Neural progenitor cell (in vitro differentiated cells): ENCODE measurements at regions not wholly inside any gene's neighbourhood (a gene's known extent, or its start where the extent isn't known, plus 50 kb on each side); places are given as distances from the start of the nearest gene placed in this dataset.

Experiments
- DNase-seq: peaks from one replicate; pipeline ENCODE4 v3.0.0-alpha.2; 2016; ENCODE audit warnings: low spot score
- H2AFZ ChIP-seq: fragments of 200-600 bp; sonication (generic); replicated peaks from 2 replicates; pipeline ENCODE4 v1.6.1; 2016; ENCODE audit warnings: antibody characterized with exemption
- H3F3A ChIP-seq: fragments of 200-600 bp; sonication (generic); 2 replicates; pipeline ENCODE4 v1.6.1; 2016; ENCODE audit warnings: antibody characterized with exemption, low read depth
- H3K27ac ChIP-seq: fragments of 200-600 bp; sonication (generic); 2 replicates; pipeline ENCODE4 v1.5.1; 2016; ENCODE audit warnings: mild to moderate bottlenecking
- H3K27me3 ChIP-seq: fragments of 200-600 bp; sonication (generic); 2 replicates; pipeline ENCODE4 v1.6.1; 2016; ENCODE audit warnings: mild to moderate bottlenecking, moderate library complexity
- H3K36me3 ChIP-seq: fragments of 200-600 bp; sonication (generic); 2 replicates; pipeline ENCODE4 v1.5.1; 2016
- H3K4me1 ChIP-seq: fragments of 200-600 bp; sonication (generic); 2 replicates; pipeline ENCODE4 v1.6.1; 2016; ENCODE audit warnings: mixed run types
- H3K4me2 ChIP-seq: fragments of 200-600 bp; sonication (generic); 2 replicates; pipeline ENCODE4 v1.6.1; 2016
- H3K4me3 ChIP-seq: fragments of 200-600 bp; sonication (generic); 2 replicates; pipeline ENCODE4 v1.5.1; 2016
- H3K79me2 ChIP-seq: fragments of 200-600 bp; sonication (generic); 2 replicates; pipeline ENCODE4 v1.6.1; 2016; ENCODE audit warnings: low read depth
- H3K9ac ChIP-seq: fragments of 200-600 bp; sonication (generic); 2 replicates; pipeline ENCODE4 v1.6.1; 2016
- H3K9me3 ChIP-seq: fragments of 200-600 bp; sonication (generic); 2 replicates; pipeline ENCODE4 v1.5.1; 2016; ENCODE audit warnings: low read depth
- H4K20me1 ChIP-seq: fragments of 200-600 bp; sonication (generic); 2 replicates; pipeline ENCODE4 v1.6.1; 2016; ENCODE audit warnings: low read depth
- H3K27ac Mint-ChIP-seq: 3 replicates; pipeline ENCODE4 v1.8.0; 2021; ENCODE audit warnings: mixed read lengths
- H3K27me3 Mint-ChIP-seq: 2 replicates; pipeline ENCODE4 v1.8.0; 2022; ENCODE audit warnings: low read depth, mild to moderate bottlenecking, inconsistent platforms, moderate library complexity, mixed read lengths; ENCODE audit not compliant: insufficient read depth
- H3K36me3 Mint-ChIP-seq: 3 replicates; pipeline ENCODE4 v1.8.0; 2021; ENCODE audit warnings: mixed read lengths
- H3K4me1 Mint-ChIP-seq: 3 replicates; pipeline ENCODE4 v1.8.0; 2021; ENCODE audit warnings: mixed read lengths
- H3K4me3 Mint-ChIP-seq: 3 replicates; pipeline ENCODE4 v1.8.0; 2021; ENCODE audit warnings: mild to moderate bottlenecking, moderate library complexity, mixed read lengths
- H3K9me3 Mint-ChIP-seq: 3 replicates; pipeline ENCODE4 v1.8.0; 2020; ENCODE audit warnings: mixed read lengths
- EZH2 ChIP-seq: fragments of 200-600 bp; sonication (generic); IDR thresholded peaks from 2 replicates; pipeline ENCODE4 v1.6.1; 2017; ENCODE audit warnings: antibody characterized with exemption, mild to moderate bottlenecking, moderate library complexity
- EZH2phosphoT487 ChIP-seq: fragments of 200-600 bp; sonication (generic); IDR thresholded peaks from 2 replicates; pipeline ENCODE4 v1.6.1; 2017; ENCODE audit warnings: antibody characterized with exemption
- TF ChIP-seq, protein P1 (sequence below): fragments of 200-600 bp; sonication (generic); IDR thresholded peaks from 2 replicates; pipeline ENCODE4 v1.5.1; 2017; ENCODE audit warnings: antibody characterized with exemption, mild to moderate bottlenecking

DNA sequence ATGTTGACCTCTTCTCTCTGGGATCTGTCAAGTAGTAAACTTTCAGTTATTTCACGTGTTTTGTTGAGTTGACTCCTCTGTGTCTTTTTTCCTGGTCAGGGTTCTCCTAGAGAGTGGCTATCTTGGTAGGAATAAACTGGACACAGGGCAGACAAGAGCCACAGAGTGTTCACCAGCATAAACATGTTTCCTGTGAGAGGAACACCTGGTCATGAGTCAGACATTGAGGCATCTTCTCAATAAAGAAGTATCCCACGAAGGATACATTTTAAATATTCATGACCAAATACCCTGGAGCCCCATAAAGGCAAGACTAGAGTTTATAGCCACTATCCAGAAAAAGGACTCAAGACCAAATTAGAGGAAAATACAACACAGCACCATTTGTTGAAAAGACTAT, 269.7 kb upstream of the ZNF521 start:
- H3K4me2 ChIP-seq: no peak overlapping the region
- no peak overlapping the region for H3K4me3 ChIP-seq
- H3K9ac ChIP-seq: no peak overlapping the region
- no peak overlapping the region for H2AFZ ChIP-seq
- Mint-ChIP-seq H3K36me3 (peaks cover 2% of the 10 kb centered on the region), H3K9me3 (peaks cover 47% of the 10 kb centered on the region), H3K27me3 (peaks cover 2% of the 10 kb centered on the region), H3K4me1 (peaks cover 2% of the 10 kb centered on the region), H3K27ac (no peak overlapping the region), H3K4me3 (no peak overlapping the region)
- H3K36me3 ChIP-seq: no peaks in the 10 kb centered on the region
- no peak for TF ChIP-seq EZH2phosphoT487
- TF ChIP-seq, protein P1, sequence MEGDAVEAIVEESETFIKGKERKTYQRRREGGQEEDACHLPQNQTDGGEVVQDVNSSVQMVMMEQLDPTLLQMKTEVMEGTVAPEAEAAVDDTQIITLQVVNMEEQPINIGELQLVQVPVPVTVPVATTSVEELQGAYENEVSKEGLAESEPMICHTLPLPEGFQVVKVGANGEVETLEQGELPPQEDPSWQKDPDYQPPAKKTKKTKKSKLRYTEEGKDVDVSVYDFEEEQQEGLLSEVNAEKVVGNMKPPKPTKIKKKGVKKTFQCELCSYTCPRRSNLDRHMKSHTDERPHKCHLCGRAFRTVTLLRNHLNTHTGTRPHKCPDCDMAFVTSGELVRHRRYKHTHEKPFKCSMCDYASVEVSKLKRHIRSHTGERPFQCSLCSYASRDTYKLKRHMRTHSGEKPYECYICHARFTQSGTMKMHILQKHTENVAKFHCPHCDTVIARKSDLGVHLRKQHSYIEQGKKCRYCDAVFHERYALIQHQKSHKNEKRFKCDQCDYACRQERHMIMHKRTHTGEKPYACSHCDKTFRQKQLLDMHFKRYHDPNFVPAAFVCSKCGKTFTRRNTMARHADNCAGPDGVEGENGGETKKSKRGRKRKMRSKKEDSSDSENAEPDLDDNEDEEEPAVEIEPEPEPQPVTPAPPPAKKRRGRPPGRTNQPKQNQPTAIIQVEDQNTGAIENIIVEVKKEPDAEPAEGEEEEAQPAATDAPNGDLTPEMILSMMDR: no peak
- TF ChIP-seq EZH2: no peak
- no peaks in the 10 kb centered on the region for H3K27me3 ChIP-seq
- H3K4me1 ChIP-seq: peaks cover 16% of the 10 kb centered on the region
- H3K27ac ChIP-seq: no peak overlapping the region
- no peaks in the 10 kb centered on the region for H3K9me3 ChIP-seq
- H3K79me2 ChIP-seq: no peaks in the 10 kb centered on the region
- no peaks in the 10 kb centered on the region for H4K20me1 ChIP-seq
- no peaks in the 10 kb centered on the region for H3F3A ChIP-seq
- no peak for DNase-seq

DNA sequence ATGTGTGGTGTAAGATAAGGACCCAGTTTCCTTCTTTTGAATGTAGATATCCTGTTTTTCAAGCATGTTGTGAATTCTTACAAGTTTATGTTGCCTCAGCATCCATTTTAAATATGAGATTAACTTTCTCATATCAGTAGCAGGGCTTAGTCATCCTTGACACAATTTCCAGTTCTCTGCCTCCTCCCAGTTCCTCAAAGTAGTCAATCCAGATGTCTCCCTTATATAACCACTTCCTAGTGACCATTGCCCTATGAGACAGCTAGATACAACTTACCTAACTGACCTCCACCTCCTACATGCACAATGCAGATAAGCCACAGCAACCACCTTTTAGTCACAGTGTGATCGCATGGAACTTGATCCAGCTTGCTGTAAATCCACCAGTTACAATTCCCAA, 269.2 kb upstream of the ZNF521 start:
- DNase-seq: no peak
- Histone ChIP-seq H3F3A (no peaks in the 10 kb centered on the region), H3K27ac (no peak overlapping the region), H3K9ac (no peak overlapping the region), H3K36me3 (no peaks in the 10 kb centered on the region), H3K79me2 (no peaks in the 10 kb centered on the region), H4K20me1 (no peaks in the 10 kb centered on the region), H3K27me3 (no peaks in the 10 kb centered on the region), H2AFZ (no peak overlapping the region), H3K4me3 (no peak overlapping the region), H3K4me2 (no peak overlapping the region), H3K4me1 (peaks cover 17% of the 10 kb centered on the region), H3K9me3 (no peaks in the 10 kb centered on the region)
- TF ChIP-seq EZH2 (no peak), EZH2phosphoT487 (no peak)
- TF ChIP-seq, protein P1: no peak
- Mint-ChIP-seq H3K27me3 (peaks cover 2% of the 10 kb centered on the region), H3K4me3 (no peak overlapping the region), H3K9me3 (peaks cover 44% of the 10 kb centered on the region), H3K4me1 (peaks cover 2% of the 10 kb centered on the region), H3K27ac (no peak overlapping the region), H3K36me3 (peaks cover 2% of the 10 kb centered on the region)

DNA sequence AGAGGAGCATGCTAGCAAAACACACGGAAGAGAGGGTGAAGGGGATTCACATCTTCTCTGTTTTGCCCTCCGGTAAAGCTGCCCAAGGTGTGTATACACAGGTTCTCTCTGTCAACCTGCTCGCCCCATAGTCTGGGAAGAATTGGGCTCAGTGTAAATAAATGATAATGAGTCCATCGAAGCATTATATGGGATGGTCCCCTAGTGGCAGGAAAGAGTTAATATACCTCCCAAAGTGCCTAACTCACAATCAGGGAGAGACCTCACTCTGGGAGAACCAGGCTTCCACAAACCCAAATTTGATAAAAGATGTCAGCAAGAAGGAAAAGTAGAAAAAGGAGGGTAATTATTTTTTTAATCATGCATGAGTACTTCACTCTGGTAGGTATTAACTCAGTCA, 262.2 kb upstream of the ZNF521 start:
- no peak overlapping the region for H3K4me3 ChIP-seq
- H3K9me3 Mint-ChIP-seq: peaks cover 4% of the 10 kb centered on the region
- no peak overlapping the region for H3K4me2 ChIP-seq
- peaks cover 2% of the 10 kb centered on the region for H3K4me1 Mint-ChIP-seq
- no peaks in the 10 kb centered on the region for H3K27me3 ChIP-seq
- no peaks in the 10 kb centered on the region for H3K79me2 ChIP-seq
- no peaks in the 10 kb centered on the region for H3K36me3 Mint-ChIP-seq
- no peaks in the 10 kb centered on the region for H3K27me3 Mint-ChIP-seq
- no peaks in the 10 kb centered on the region for H3K36me3 ChIP-seq
- H3K9me3 ChIP-seq: no peaks in the 10 kb centered on the region
- H3K27ac Mint-ChIP-seq: no peak overlapping the region
- no peak overlapping the region for H3K4me3 Mint-ChIP-seq
- H3K27ac ChIP-seq: no peak overlapping the region
- H3F3A ChIP-seq: no peaks in the 10 kb centered on the region
- no peak for DNase-seq
- no peaks in the 10 kb centered on the region for H4K20me1 ChIP-seq
- H3K4me1 ChIP-seq: peaks cover 17% of the 10 kb centered on the region
- H2AFZ ChIP-seq: no peak overlapping the region
- no peak for TF ChIP-seq EZH2phosphoT487
- TF ChIP-seq EZH2: no peak
- TF ChIP-seq, protein P1: peak; percentile 23
- no peak overlapping the region for H3K9ac ChIP-seq
